Fibroblast of the aortic adventitia (primary cell): ENCODE measurements at regions not wholly inside any gene's neighbourhood (a gene's known extent, or its start where the extent isn't known, plus 50 kb on each side); places are given as distances from the start of the nearest gene placed in this dataset.
"Not testable (repeated sequence)": the region's sequence is repeated elsewhere in the genome, so short reads cannot be mapped to it uniquely, and the experiment has no call there.

Experiments used
- DNase-seq: peaks from one replicate; pipeline ENCODE4 v3.0.0-alpha.2; 2010; ENCODE audit warnings: low read depth
- H3K4me3 ChIP-seq: 2 replicates; pipeline ENCODE4 v1.5.1; 2011; ENCODE audit warnings: low read depth, mild to moderate bottlenecking, control low read depth, low read length, moderate library complexity
- TF ChIP-seq, protein P1 (sequence below): IDR thresholded peaks from 2 replicates; pipeline ENCODE4 v1.5.1; 2011; ENCODE audit warnings: mild to moderate bottlenecking, low read length, control low read depth, inconsistent platforms; ENCODE audit not compliant: insufficient read depth

- no peak for DNase-seq
- no peak overlapping the region for H3K4me3 ChIP-seq
- TF ChIP-seq, protein P1, sequence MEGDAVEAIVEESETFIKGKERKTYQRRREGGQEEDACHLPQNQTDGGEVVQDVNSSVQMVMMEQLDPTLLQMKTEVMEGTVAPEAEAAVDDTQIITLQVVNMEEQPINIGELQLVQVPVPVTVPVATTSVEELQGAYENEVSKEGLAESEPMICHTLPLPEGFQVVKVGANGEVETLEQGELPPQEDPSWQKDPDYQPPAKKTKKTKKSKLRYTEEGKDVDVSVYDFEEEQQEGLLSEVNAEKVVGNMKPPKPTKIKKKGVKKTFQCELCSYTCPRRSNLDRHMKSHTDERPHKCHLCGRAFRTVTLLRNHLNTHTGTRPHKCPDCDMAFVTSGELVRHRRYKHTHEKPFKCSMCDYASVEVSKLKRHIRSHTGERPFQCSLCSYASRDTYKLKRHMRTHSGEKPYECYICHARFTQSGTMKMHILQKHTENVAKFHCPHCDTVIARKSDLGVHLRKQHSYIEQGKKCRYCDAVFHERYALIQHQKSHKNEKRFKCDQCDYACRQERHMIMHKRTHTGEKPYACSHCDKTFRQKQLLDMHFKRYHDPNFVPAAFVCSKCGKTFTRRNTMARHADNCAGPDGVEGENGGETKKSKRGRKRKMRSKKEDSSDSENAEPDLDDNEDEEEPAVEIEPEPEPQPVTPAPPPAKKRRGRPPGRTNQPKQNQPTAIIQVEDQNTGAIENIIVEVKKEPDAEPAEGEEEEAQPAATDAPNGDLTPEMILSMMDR = no peak
These were observed 141.8 kb upstream of the FHL2 start for GRCh38 chr2:105540642-105541041.

- H3K4me3 ChIP-seq = no peak overlapping the region
- TF ChIP-seq, protein P1 = no peak
- DNase-seq = no peak
These were observed 140.5 kb upstream of the FHL2 start for GRCh38 chr2:105539331-105539730.

GRCh38 chr2:105538840-105539239 is 140.0 kb upstream of the FHL2 start:
- TF ChIP-seq, protein P1 = no peak
- H3K4me3 ChIP-seq = no peak overlapping the region
- no peak for DNase-seq

DNA sequence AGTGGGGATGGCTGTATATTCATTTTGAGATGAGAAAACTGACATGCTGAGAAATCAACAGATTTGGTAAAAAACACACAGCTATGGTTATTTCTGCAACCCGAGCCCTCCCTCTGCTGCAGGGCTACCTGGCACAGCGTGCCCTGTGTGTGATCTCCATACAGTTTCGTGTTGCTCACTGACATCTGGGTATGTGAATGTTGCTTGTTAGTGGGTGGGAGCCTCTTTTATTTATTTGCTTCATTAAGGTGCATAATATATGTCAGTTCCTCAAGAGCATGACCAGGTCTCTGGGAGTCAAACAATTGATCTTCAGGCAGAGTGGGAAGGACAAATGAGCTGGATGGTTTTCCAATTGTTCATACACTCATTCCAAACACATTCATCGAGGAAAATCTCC is 139.1 kb upstream of the FHL2 start:
- TF ChIP-seq, protein P1 = no peak
- no peak for DNase-seq
- H3K4me3 ChIP-seq = no peak overlapping the region

DNA sequence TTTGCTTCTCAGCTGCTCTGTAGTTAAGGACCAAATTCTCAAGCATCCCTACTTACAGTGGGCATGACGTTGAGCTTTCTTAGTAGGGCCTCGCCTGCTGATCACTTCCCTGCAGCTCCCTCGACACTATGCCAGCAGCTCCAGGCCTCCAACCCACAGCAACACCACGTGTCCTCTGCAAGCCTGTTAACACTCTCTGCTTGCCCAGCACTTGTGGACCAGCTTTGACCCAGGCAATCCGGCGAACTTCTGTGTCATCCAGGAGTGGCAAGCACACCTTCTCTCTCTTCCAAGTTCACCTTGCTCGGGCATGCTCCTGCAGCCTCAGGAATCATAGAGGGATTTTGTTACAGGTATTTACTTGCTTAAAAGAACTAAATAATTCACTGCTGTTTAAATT is 138.6 kb upstream of the FHL2 start:
- TF ChIP-seq, protein P1 = no peak
- no peak for DNase-seq
- no peak overlapping the region for H3K4me3 ChIP-seq

DNA sequence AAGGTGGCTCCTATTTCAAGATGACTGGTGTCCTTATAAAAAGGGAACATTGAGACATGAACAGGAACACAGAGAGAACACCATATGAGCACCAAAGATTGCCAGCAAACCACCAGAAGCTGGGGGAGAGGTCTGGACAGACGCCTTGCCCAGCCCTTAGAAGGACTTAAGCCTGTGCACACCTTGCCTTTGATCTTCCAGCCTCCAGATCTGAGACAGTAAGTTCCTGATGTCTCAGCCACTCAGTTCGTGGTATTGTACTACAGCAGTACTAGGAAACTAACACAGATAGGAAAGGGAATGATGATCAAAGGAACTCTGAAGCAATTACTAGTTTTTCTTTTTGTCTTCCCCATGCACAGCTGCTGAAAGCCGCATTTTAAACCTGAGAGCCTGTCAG is 137.3 kb upstream of the FHL2 start:
- TF ChIP-seq, protein P1 = no peak
- DNase-seq = no peak
- H3K4me3 ChIP-seq = no peak overlapping the region

GRCh38 chr2:105529258-105529657 is 130.4 kb upstream of the FHL2 start:
- not testable (repeated sequence) for H3K4me3 ChIP-seq, DNase-seq
